ENCODE measurements at regions not wholly inside any gene's neighbourhood (a gene's known extent, or its start where the extent isn't known, plus 50 kb on each side); places are given as distances from the start of the nearest gene placed in this dataset.

GRCh38 chr12:39037115-39037514, 131.7 kb upstream of the CPNE8 start (continued):
- TF ChIP-seq, protein P1, sequence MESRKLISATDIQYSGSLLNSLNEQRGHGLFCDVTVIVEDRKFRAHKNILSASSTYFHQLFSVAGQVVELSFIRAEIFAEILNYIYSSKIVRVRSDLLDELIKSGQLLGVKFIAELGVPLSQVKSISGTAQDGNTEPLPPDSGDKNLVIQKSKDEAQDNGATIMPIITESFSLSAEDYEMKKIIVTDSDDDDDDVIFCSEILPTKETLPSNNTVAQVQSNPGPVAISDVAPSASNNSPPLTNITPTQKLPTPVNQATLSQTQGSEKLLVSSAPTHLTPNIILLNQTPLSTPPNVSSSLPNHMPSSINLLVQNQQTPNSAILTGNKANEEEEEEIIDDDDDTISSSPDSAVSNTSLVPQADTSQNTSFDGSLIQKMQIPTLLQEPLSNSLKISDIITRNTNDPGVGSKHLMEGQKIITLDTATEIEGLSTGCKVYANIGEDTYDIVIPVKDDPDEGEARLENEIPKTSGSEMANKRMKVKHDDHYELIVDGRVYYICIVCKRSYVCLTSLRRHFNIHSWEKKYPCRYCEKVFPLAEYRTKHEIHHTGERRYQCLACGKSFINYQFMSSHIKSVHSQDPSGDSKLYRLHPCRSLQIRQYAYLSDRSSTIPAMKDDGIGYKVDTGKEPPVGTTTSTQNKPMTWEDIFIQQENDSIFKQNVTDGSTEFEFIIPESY (IDR thresholded peaks at IDR 0.05): no peak
- TF ChIP-seq, protein P2, sequence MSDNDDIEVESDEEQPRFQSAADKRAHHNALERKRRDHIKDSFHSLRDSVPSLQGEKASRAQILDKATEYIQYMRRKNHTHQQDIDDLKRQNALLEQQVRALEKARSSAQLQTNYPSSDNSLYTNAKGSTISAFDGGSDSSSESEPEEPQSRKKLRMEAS (IDR thresholded peaks at IDR 0.05): no peak
- TF ChIP-seq GABPA (IDR thresholded peaks at IDR 0.05 in 1 of 2, conservative IDR thresholded peaks at IDR 0.05 in 1 of 2): no peak
- TF ChIP-seq RXRA (IDR thresholded peaks at IDR 0.05): no peak
- no peak for TF ChIP-seq TAF1 (conservative IDR thresholded peaks at IDR 0.05)
- TF ChIP-seq RAD21 (IDR thresholded peaks at IDR 0.05): no peak

DNA sequence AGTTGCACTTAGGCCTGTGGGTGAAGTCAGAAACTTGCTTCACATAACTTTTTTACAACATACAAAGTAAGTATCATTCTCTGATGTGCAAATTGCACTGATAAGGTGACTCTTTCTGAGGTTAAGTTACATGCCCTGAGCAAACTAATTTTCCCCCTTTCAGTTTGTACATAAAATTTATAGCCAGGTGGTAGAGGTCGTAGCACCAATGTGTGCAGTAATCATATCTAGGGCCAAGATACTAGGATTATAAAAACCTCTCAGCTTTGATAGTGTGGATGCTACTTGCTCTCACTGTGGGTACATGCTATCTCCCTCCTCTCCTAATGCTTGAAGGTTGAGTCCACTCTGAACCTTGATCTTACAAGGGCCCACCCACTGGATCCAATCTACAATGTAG, 130.7 kb upstream of the CPNE8 start:
- 78% methylated on average over 1 of the region's 1 CpG for WGBS
- Histone ChIP-seq H3K9me3 (ENCODE audit: control insufficient read depth in 4 of 4, low read length in 3 of 4) (peaks cover 0 to 3% (median 0%) of the 10 kb centered on the region in 4 donors), H3K9ac (ENCODE audit: low read depth in 1 of 2, low read length in 2 of 2) (no peak overlapping the region), H3K4me1 (ENCODE audit: control insufficient read depth in 4 of 4, insufficient read depth in 4 of 4, low read length in 3 of 4) (no peaks in the 10 kb centered on the region), H3K27me3 (ENCODE audit: control insufficient read depth in 4 of 4, insufficient read depth in 4 of 4, low read length in 3 of 4) (no peaks in the 10 kb centered on the region), H3K27ac (ENCODE audit: low read depth in 1 of 2, low read length in 2 of 2) (no peak overlapping the region), H3K4me3 (ENCODE audit: low read depth in 1 of 3, low read length in 3 of 3) (no peak overlapping the region), H3K36me3 (ENCODE audit: control insufficient read depth in 4 of 4, insufficient read depth in 3 of 4, low read depth in 1 of 4, low read length in 3 of 4) (no peaks in the 10 kb centered on the region)
- TF ChIP-seq JUND (IDR thresholded peaks at IDR 0.05) (no peak), HNF4A (conservative IDR thresholded peaks at IDR 0.05) (no peak), TAF1 (conservative IDR thresholded peaks at IDR 0.05) (no peak), FOXA1 (IDR thresholded peaks at IDR 0.05) (no peak), SP1 (IDR thresholded peaks at IDR 0.05) (no peak), EGR1 (IDR thresholded peaks at IDR 0.05; ENCODE audit: low read depth in 2 of 2) (no peak), RXRA (IDR thresholded peaks at IDR 0.05) (no peak), FOXA2 (IDR thresholded peaks at IDR 0.05) (no peak), RAD21 (IDR thresholded peaks at IDR 0.05) (no peak), GABPA (IDR thresholded peaks at IDR 0.05 in 1 of 2, conservative IDR thresholded peaks at IDR 0.05 in 1 of 2) (no peak)
- TF ChIP-seq, protein P3, sequence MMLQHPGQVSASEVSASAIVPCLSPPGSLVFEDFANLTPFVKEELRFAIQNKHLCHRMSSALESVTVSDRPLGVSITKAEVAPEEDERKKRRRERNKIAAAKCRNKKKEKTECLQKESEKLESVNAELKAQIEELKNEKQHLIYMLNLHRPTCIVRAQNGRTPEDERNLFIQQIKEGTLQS (IDR thresholded peaks at IDR 0.05): no peak
- TF ChIP-seq, protein P1 (IDR thresholded peaks at IDR 0.05): no peak
- no peak for DNase-seq (ENCODE audit: low spot score)

- Histone ChIP-seq H3K4me3 (ENCODE audit: low read depth in 1 of 3, low read length in 3 of 3) (no peak overlapping the region), H3K27ac (ENCODE audit: low read depth in 1 of 2, low read length in 2 of 2) (no peak overlapping the region), H3K36me3 (ENCODE audit: control insufficient read depth in 4 of 4, insufficient read depth in 3 of 4, low read depth in 1 of 4, low read length in 3 of 4) (no peaks in the 10 kb centered on the region), H3K4me1 (ENCODE audit: control insufficient read depth in 4 of 4, insufficient read depth in 4 of 4, low read length in 3 of 4) (no peaks in the 10 kb centered on the region), H3K9ac (ENCODE audit: low read depth in 1 of 2, low read length in 2 of 2) (no peak overlapping the region), H3K9me3 (ENCODE audit: control insufficient read depth in 4 of 4, low read length in 3 of 4) (peaks cover 0 to 3% (median 0%) of the 10 kb centered on the region in 4 donors), H3K27me3 (ENCODE audit: control insufficient read depth in 4 of 4, insufficient read depth in 4 of 4, low read length in 3 of 4) (no peaks in the 10 kb centered on the region)
- no peak for TF ChIP-seq JUND (IDR thresholded peaks at IDR 0.05)
- no peak for TF ChIP-seq HNF4G (IDR thresholded peaks at IDR 0.05)
- no peak for TF ChIP-seq FOXA2 (IDR thresholded peaks at IDR 0.05)
- TF ChIP-seq, protein P4, sequence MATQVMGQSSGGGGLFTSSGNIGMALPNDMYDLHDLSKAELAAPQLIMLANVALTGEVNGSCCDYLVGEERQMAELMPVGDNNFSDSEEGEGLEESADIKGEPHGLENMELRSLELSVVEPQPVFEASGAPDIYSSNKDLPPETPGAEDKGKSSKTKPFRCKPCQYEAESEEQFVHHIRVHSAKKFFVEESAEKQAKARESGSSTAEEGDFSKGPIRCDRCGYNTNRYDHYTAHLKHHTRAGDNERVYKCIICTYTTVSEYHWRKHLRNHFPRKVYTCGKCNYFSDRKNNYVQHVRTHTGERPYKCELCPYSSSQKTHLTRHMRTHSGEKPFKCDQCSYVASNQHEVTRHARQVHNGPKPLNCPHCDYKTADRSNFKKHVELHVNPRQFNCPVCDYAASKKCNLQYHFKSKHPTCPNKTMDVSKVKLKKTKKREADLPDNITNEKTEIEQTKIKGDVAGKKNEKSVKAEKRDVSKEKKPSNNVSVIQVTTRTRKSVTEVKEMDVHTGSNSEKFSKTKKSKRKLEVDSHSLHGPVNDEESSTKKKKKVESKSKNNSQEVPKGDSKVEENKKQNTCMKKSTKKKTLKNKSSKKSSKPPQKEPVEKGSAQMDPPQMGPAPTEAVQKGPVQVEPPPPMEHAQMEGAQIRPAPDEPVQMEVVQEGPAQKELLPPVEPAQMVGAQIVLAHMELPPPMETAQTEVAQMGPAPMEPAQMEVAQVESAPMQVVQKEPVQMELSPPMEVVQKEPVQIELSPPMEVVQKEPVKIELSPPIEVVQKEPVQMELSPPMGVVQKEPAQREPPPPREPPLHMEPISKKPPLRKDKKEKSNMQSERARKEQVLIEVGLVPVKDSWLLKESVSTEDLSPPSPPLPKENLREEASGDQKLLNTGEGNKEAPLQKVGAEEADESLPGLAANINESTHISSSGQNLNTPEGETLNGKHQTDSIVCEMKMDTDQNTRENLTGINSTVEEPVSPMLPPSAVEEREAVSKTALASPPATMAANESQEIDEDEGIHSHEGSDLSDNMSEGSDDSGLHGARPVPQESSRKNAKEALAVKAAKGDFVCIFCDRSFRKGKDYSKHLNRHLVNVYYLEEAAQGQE (IDR thresholded peaks at IDR 0.05): no peak
- TF ChIP-seq, protein P2 (IDR thresholded peaks at IDR 0.05): no peak
- WGBS: 87% methylated on average over 4 of the region's 4 CpGs
- DNase-seq (ENCODE audit: low spot score): no peak
These were observed 128.4 kb upstream of the CPNE8 start for GRCh38 chr12:39033782-39034181.

Data from liver (tissue), 7 donors.